H9 (cell line): ENCODE measurements at regions not wholly inside any gene's neighbourhood (a gene's known extent, or its start where the extent isn't known, plus 50 kb on each side); places are given as distances from the start of the nearest gene placed in this dataset.

Experiments used
- DNase-seq: peaks from one replicate; pipeline ENCODE4 v3.0.0-alpha.2; 2017
- H2AFZ ChIP-seq: one replicate; pipeline ENCODE4 v1.6.1; 2013; ENCODE audit warnings: mild to moderate bottlenecking, low read length, control low read depth, moderate library complexity
- H2AK5ac ChIP-seq: 2 replicates; pipeline ENCODE4 v1.6.1; 2013; ENCODE audit warnings: low read length, control low read depth, mixed read lengths; ENCODE audit not compliant: insufficient read length
- H2BK120ac ChIP-seq: one replicate; pipeline ENCODE4 v1.6.1; 2013; ENCODE audit warnings: low read depth, mild to moderate bottlenecking, low read length, control low read depth, inconsistent platforms; ENCODE audit not compliant: poor library complexity, severe bottlenecking
- H2BK12ac ChIP-seq: 2 replicates; pipeline ENCODE4 v1.6.1; 2013; ENCODE audit warnings: low read length, control low read depth, mixed read lengths, low read depth; ENCODE audit not compliant: insufficient read length
- H2BK15ac ChIP-seq: 2 replicates; pipeline ENCODE4 v1.6.1; 2013; ENCODE audit warnings: low read depth, low read length, control low read depth
- H2BK20ac ChIP-seq: one replicate; pipeline ENCODE4 v1.6.1; 2013; ENCODE audit warnings: low read depth, mild to moderate bottlenecking, low read length, control low read depth, inconsistent platforms; ENCODE audit not compliant: poor library complexity, severe bottlenecking
- H2BK5ac ChIP-seq: 2 replicates; pipeline ENCODE4 v1.6.1; 2013; ENCODE audit warnings: low read length, control low read depth, mixed read lengths; ENCODE audit not compliant: insufficient read length
- H3K14ac ChIP-seq: 2 replicates; pipeline ENCODE4 v1.6.1; 2013; ENCODE audit warnings: low read length, control low read depth; ENCODE audit not compliant: insufficient read depth
- H3K18ac ChIP-seq: 2 replicates; pipeline ENCODE4 v1.6.1; 2013; ENCODE audit warnings: low read depth, mild to moderate bottlenecking, mixed read lengths, low read length, control low read depth; ENCODE audit not compliant: insufficient read length
- H3K23ac ChIP-seq: 2 replicates; pipeline ENCODE4 v1.6.1; 2013; ENCODE audit warnings: low read length, control low read depth, mixed read lengths, low read depth; ENCODE audit not compliant: insufficient read length
- H3K23me2 ChIP-seq: 2 replicates; pipeline ENCODE4 v1.6.1; 2013; ENCODE audit warnings: low read depth, mild to moderate bottlenecking, mixed read lengths, low read length, control low read depth; ENCODE audit not compliant: insufficient read length, poor library complexity, severe bottlenecking
- H3K27ac ChIP-seq: 2 replicates; pipeline ENCODE4 v1.5.1; 2013; ENCODE audit warnings: low read length, control low read depth, mixed read lengths, low read depth; ENCODE audit not compliant: insufficient read length
- H3K27me3 ChIP-seq: 2 replicates; pipeline ENCODE4 v1.6.1; 2013; ENCODE audit warnings: low read length, control low read depth, inconsistent platforms; ENCODE audit not compliant: insufficient read depth
- H3K4ac ChIP-seq: 2 replicates; pipeline ENCODE4 v1.6.1; 2013; ENCODE audit warnings: low read depth, mild to moderate bottlenecking, control low read depth, inconsistent platforms, low read length, moderate library complexity
- H3K4me1 ChIP-seq: 2 replicates; pipeline ENCODE4 v1.6.1; 2013; ENCODE audit warnings: low read length, control low read depth, inconsistent platforms; ENCODE audit not compliant: insufficient read depth
- H3K4me2 ChIP-seq: 2 replicates; pipeline ENCODE4 v1.6.1; 2013; ENCODE audit warnings: low read length, control low read depth, mixed read lengths; ENCODE audit not compliant: insufficient read length, insufficient read depth
- H3K56ac ChIP-seq: 2 replicates; pipeline ENCODE4 v1.6.1; 2013; ENCODE audit warnings: low read depth, mild to moderate bottlenecking, mixed read lengths, low read length, control low read depth; ENCODE audit not compliant: insufficient read length
- H3K79me1 ChIP-seq: 2 replicates; pipeline ENCODE4 v1.6.1; 2013; ENCODE audit warnings: low read depth, mild to moderate bottlenecking, moderate library complexity, low read length, control low read depth, inconsistent platforms; ENCODE audit not compliant: insufficient read depth, poor library complexity, severe bottlenecking
- H3K79me2 ChIP-seq: 2 replicates; pipeline ENCODE4 v1.6.1; 2013; ENCODE audit warnings: low read length, control low read depth, inconsistent platforms; ENCODE audit not compliant: insufficient read depth
- H3K9ac ChIP-seq: 2 replicates; pipeline ENCODE4 v1.6.1; 2013; ENCODE audit warnings: low read length, control low read depth, mixed read lengths; ENCODE audit not compliant: insufficient read length; ENCODE audit errors: extremely low read depth
- H3K9me3 ChIP-seq: one replicate; pipeline ENCODE4 v1.6.1; 2013; ENCODE audit warnings: low read depth, low read length, inconsistent platforms; ENCODE audit not compliant: control insufficient read depth
- H3T11ph ChIP-seq: one replicate; pipeline ENCODE4 v1.6.1; 2013; ENCODE audit warnings: mild to moderate bottlenecking, low read length, control low read depth, inconsistent platforms
- H4K20me1 ChIP-seq: one replicate; pipeline ENCODE4 v1.6.1; 2013; ENCODE audit not compliant: control insufficient read depth, insufficient read length, insufficient read depth
- H4K5ac ChIP-seq: 2 replicates; pipeline ENCODE4 v1.6.1; 2013; ENCODE audit warnings: low read depth, mild to moderate bottlenecking, mixed read lengths, low read length, control low read depth; ENCODE audit not compliant: insufficient read length
- H4K8ac ChIP-seq: replicated peaks from 2 replicates; pipeline ENCODE4 v1.6.1; 2013; ENCODE audit warnings: low read length, control low read depth, mixed read lengths, low read depth; ENCODE audit not compliant: insufficient read length
- H4K91ac ChIP-seq: 2 replicates; pipeline ENCODE4 v1.6.1; 2013; ENCODE audit warnings: low read depth, mild to moderate bottlenecking, moderate library complexity, mixed read lengths, low read length, control low read depth; ENCODE audit not compliant: insufficient read length
- H3K27ac Mint-ChIP-seq, 3 experiments: 2 replicates in 2 of 3; 3 replicates in 1 of 3; pipeline ENCODE4 v1.8.0; 2020 to 2021; ENCODE audit warnings: mixed read lengths in 3 of 3, mild to moderate bottlenecking in 1 of 3, moderate library complexity in 1 of 3
- H3K27me3 Mint-ChIP-seq: 2 replicates; pipeline ENCODE4 v1.8.0; 2021; ENCODE audit warnings: low read depth, mild to moderate bottlenecking, moderate library complexity, mixed read lengths
- H3K36me3 Mint-ChIP-seq, 3 experiments: 2 replicates in 2 of 3; 3 replicates in 1 of 3; pipeline ENCODE4 v1.8.0; 2020 to 2021; ENCODE audit warnings: low read depth in 3 of 3, mixed read lengths in 3 of 3; ENCODE audit not compliant: insufficient read depth in 1 of 3
- H3K4me1 Mint-ChIP-seq, 2 experiments: 2 replicates each; pipeline ENCODE4 v1.8.0; 2020; ENCODE audit warnings: mixed read lengths in 2 of 2
- H3K4me3 Mint-ChIP-seq, 2 experiments: 2 replicates in 1 of 2; 3 replicates in 1 of 2; pipeline ENCODE4 v1.8.0; 2020 to 2021; ENCODE audit warnings: mild to moderate bottlenecking in 2 of 2, mixed read lengths in 2 of 2, moderate library complexity in 1 of 2
- H3K9me3 Mint-ChIP-seq, 2 experiments: 2 replicates in 1 of 2; 3 replicates in 1 of 2; pipeline ENCODE4 v1.8.0; 2020; ENCODE audit warnings: mild to moderate bottlenecking in 2 of 2, mixed read lengths in 2 of 2, moderate library complexity in 1 of 2
- CTCF ChIP-seq: fragments of 200-600 bp; sonication (generic); conservative IDR thresholded peaks from 3 replicates; pipeline ENCODE4 v1.8.0; 2021; ENCODE audit warnings: antibody characterized with exemption, mild to moderate bottlenecking
- WGBS: extraction: QIAGEN DNeasy Blood & Tissue Kit; methylation state at CpG from one replicate; pipeline ENCODE4 v1.1.7; 2013; ENCODE audit warnings: missing lambda C conversion rate, low lambda C conversion rate, mixed read lengths; ENCODE audit not compliant: insufficient read length; ENCODE audit errors: extremely low coverage; 5-methylcytosine and 5-hydroxymethylcytosine counted together

GRCh38 chr1:173257805-173258204 lies 50.7 kb upstream of the TNFSF4 start:
- Histone ChIP-seq H3K23ac (no peak overlapping the region), H3K4me2 (no peak overlapping the region), H3K18ac (no peak overlapping the region), H3K4me1 (no peaks in the 10 kb centered on the region), H2AK5ac (no peak overlapping the region), H2BK120ac (no peak overlapping the region), H3K27me3 (no peaks in the 10 kb centered on the region), H4K91ac (no peak overlapping the region), H3T11ph (no peak overlapping the region), H3K27ac (no peak overlapping the region), H2AFZ (no peak overlapping the region), H3K9me3 (no peaks in the 10 kb centered on the region), H2BK5ac (no peak overlapping the region), H2BK12ac (no peak overlapping the region), H4K20me1 (no peaks in the 10 kb centered on the region), H3K14ac (no peak overlapping the region), H3K9ac (no peak overlapping the region), H3K79me2 (no peaks in the 10 kb centered on the region), H3K23me2 (no peaks in the 10 kb centered on the region), H3K4ac (no peak overlapping the region), H2BK20ac (no peak overlapping the region), H3K56ac (no peak overlapping the region), H2BK15ac (no peak overlapping the region), H4K5ac (no peak overlapping the region), H4K8ac (no peak overlapping the region), H3K79me1 (no peaks in the 10 kb centered on the region)
- Mint-ChIP-seq H3K27ac (no peak overlapping the region), H3K4me1 (no peaks in the 10 kb centered on the region), H3K9me3 (peaks cover 6% of the 10 kb centered on the region in 2 experiments; a peak in 4 of 5 replicates), H3K36me3 (no peaks in the 10 kb centered on the region; a peak in 1 of 7 replicates), H3K27me3 (no peaks in the 10 kb centered on the region), H3K4me3 (no peak overlapping the region)
- no peak for TF ChIP-seq CTCF
- no peak for DNase-seq
- WGBS, result no CpG with 5 or more reads among the region's 2 CpGs
